CD4-positive, alpha-beta T cell treated with Interleukin-1 beta for 1 hour (primary cell): ENCODE measurements at regions not wholly inside any gene's neighbourhood (a gene's known extent, or its start where the extent isn't known, plus 50 kb on each side); places are given as distances from the start of the nearest gene placed in this dataset.

Experiments used
- DNase-seq, 2 donors: peaks; one replicate each; pipeline ENCODE4 v3.0.0-alpha.2; 2020 to 2022

DNA sequence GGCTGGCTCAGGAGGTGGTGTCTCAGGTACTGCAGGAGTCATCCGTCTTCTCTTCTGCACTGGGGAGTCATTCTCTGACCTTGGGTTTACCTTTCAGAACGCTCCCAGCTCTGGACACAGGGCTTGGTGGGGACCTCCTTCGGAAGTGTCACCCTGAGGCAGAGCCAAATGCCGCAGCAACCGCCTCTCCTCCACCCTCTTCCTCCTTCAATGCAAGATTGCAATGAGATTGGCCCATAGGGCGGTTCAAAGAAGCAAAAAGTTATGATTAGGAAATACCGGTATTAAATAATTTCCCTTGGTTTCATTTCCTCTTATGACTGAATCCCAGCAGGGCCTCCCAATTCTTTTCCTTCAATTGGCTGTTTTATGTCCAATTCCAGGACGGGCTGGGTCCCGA lies 178.8 kb downstream of the ACKR3 start:
- DNase-seq: peak; percentile 3 to 50

DNA sequence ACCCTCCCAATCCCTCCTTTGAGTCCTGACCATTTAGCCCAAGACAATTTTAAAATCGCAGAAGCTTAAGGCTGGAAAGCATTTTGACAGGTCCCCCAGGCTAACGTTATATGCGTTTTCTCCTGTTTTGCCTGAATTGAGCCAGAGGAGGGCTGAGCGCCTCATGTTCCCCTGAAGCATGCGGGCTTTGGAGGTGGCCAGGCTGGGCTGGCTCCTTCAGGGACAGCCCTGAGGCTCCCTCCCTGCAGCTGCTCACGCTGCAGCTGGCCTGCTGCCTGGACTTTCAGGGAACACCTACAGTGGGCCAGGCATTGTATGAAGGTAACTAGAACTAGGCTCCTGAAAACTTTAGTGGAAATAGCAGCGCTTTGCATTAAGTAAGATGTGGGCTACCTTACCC lies 179.2 kb downstream of the ACKR3 start:
- DNase-seq: no peak

DNA sequence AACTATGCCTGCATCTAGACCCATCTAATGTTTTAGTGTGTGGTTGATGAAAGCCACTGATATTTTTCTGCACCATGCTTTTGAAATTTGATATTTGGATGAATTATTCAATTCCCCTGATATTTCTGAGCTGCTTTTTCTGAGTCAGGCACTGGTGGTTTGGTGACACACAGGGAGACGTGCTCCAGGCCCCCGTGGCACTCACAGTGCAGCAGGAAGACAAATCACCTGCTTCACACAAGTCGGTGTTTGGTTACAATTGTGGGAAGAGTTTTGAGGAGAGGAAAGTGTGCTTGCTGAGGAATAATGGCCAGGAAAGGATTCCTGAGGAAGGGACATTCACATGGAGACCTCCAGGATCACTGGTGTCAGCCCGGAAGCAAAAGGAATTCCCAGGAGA lies 179.7 kb downstream of the ACKR3 start:
- DNase-seq: no peak

DNA sequence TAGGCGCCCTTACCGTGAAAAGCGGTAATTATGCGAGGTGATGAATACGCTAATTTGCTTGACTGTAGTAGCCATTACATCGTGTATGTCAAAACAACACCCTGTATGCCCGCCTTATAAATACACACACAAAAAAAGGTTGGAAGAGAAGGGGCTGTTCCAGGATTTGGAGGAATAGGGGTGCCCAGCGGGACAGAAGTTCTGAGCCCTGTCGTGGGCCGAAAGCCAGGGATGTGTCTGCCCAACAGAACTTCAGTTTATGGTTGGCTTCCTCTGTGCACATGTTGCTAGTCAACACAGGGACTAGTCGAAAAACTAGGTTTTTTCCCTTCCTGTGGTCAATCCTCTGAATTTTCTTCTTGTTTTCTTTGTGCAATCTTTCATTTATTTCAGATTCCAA lies 182.5 kb downstream of the ACKR3 start:
- DNase-seq: no peak

DNA sequence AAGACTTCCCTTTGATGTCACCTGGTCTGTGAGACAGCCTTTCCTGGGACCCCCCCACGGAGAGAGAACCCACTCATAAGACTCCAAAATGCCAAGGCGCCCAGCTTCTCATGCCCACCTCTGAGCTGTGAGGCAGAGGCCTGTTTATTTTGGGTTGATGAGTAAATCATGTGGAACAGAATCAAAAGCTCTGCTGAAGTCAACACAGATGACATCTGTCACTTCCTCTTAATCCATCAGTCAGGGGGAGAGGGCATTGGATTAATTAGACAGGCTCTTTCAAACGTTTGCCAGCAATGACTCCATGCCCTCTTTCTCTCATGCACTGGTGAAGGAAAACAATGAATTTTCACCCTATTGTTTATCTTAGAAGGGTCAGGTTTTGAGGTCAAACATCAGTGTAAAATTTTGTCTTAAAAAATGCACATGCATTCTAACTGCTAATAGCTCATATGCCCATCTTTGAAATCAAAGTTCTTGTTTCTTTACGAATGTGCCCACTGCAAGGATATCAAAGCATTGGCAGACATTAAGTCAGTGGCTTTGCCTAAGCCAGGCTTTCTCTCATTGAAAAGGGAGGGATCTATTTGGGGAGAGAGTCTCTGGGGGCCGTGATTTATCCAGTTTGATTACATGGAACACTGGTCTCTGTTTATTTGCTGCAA lies 184.1 kb downstream of the ACKR3 start:
- DNase-seq: no peak

DNA sequence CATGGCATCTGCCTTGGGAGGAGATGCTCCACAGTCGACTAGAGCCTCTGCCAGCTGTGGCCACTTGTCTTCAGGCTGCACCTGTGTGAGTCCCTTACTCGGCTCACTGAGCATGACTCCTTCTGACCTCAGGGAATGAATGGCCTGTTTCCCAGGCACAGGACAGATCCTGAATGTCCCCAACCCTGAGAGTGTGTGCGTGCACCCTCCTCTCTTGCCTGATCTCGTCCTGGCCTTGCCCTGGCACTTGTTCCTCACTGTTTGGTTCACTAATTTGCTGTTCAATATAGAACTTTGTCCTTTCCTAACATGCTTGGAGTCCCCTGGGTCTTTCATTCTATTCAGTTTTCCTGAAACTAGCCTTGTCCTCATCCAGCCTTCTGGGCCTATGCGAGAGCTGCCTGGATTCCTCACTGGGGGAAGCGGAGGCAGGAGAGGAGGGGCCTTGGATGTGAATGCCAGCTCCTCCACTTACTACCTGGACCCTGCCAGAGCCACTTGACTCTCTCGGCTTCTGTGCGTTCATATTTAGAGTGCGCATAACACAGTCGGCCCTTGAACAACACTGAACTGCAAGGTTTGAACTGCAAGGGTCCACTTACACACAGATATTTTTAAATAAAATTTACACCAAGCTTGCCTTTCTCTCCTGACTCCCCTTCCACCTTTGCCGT lies 184.8 kb downstream of the ACKR3 start:
- DNase-seq: no peak

DNA sequence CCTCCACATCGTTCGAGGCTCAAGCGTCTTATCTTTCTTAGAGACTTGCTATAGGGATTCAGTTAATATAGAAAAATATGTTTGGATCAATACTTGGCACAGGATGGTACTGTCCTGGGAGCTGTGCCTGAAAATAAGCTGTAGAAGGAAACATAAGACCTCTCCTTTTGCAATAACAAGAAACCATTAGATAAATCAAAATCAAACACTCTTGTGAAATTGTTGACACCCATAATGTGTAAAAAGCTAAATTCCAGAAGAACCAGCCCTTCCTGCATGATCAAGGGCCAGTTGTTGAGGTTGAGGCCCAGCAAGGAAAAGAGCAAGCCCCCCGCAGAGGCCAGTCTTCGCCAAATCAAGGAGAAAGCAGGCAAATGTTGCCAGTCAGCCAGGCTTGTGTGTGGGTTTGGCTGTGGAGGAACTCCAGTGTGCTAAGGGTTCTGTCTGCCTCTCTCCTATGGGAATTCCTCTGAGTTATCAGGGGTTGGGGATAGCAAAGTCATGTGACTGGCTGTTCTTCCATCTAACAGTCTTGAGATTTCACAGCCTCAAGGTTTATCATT lies 185.7 kb downstream of the ACKR3 start:
- DNase-seq: no peak

DNA sequence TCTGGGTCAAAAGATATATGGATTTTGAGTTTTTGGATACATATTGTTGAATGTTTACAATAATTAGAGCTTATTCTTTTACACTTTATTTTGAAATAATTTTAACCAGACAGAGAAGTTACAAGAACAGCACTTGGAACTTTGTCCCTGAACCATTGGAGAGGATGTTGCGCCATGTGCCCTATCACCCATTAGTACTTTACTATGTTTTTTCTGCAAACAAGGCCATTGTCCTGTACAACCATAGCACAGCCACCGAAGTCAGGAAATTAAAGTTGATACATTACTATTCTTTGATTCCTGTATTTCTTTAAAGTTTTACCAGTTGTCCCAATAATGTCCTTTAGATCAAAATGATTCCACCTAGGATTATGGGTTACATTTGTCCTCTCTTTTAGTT lies 188.8 kb downstream of the ACKR3 start:
- no peak for DNase-seq

DNA sequence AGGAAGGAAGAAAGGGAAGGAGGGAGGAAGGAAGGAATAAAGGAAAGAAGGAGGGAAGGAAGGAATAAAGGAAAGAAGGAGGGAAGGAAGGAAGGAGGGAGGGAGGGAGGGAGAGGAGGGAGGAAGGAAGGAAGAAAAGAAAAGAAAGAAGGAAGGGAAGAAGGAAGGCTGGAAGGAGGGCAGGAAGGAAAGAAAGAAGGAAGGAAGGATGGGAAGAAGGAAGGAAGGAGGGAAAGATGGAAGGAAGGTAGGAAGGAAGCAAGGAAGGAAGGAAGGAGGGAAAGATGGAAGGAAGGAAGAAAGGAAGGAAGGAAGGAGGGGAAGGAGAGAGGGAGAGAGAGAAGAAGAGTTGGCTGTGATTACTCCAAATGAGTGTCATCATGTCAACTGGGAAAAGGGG lies 190.6 kb downstream of the ACKR3 start:
- DNase-seq: no peak

DNA sequence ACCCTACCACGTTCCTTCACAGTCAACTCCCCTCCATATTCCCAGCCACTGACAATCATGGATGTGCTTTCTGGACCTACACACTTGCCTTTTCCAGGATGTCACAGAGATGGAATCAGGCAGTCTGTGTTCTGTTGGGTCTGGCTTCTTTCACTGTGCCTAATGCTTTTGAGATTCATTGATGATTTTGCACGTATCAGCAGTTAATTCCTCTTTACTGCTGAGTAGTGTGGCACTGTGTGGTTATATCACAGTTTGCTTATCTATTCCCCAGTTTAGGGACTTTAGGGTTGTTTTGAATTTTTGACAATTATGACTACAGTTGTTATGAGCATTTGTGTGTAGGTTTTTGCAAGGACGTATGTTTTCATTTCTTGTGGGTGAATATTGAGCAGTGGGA lies 191.7 kb downstream of the ACKR3 start:
- DNase-seq: no peak

DNA sequence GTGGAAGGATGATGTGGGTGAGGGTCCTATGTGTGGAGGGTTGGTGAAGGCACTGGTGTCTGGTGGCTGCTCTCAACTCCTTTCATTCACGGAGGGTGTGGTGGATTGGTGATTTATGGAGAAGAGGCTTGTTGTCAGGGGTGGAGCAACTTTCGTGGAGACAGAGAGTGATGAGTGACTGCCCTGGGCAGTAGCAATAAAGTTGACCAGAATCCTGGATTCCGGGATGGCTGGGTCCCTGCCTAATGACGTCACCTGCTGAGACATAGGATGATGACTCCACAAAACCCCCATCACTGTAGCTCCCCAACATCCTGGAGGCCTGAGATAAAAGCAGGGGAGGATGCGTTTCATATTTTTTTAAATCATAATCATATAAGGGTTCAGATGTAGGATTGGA lies 193.0 kb downstream of the ACKR3 start:
- no peak for DNase-seq

DNA sequence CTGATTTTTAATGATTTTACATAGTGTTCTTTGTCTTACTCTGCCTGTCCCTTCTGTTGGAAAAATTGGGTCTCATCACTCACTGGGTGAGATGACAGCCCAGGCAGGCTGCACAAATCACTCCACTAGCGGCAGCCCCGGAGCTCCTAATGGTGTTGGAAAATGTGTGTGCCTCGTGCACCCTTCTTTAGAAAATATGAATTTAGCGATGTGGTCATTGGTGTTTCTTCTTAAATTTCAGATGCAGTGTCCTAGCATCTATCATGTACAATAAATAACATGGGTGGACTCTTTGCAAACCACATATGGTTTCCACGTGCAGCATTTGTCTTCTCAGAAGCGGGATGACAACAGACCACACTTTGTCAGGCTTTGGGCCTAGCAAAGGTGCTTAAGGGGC lies 194.2 kb downstream of the ACKR3 start:
- DNase-seq: no peak

DNA sequence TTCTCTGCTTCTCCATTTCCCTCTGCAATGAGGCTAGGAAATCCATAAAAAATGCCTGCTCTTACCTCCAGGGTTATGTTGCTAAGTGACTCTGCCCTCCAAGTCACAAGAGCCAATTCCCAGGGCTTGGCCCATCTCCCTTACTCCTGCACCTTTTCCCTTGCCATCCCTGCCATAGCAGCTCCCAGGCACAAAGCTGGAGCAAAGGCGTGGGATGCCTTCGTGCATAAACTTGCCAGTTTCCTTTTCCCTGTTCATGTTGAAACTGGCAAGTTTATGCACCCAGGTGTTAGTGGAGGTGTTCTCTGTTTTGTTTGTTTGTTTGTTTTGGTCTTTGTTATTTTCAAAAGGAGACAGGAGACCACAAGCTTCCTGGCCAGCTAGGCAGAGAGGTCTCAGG lies 195.1 kb downstream of the ACKR3 start:
- no peak for DNase-seq

DNA sequence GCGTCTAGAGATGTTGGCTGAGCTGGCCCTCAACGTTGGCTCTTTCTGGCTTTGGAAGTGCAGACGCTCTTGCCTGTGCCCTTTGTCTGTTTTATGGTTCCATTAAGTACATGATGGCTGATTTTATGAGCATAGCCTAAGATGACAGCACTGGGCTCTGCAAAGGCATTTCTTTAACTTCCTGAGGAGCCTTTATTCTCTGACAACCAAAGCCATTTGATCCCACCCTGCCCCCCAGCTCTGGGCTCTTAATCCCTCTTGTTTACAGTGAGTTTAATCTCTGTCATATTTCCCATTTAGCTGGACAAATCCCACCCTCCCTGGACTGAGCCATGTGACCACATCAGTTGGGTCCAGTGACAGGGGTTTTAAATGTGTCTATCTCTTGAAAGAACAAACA lies 195.9 kb downstream of the ACKR3 start:
- no peak for DNase-seq

DNA sequence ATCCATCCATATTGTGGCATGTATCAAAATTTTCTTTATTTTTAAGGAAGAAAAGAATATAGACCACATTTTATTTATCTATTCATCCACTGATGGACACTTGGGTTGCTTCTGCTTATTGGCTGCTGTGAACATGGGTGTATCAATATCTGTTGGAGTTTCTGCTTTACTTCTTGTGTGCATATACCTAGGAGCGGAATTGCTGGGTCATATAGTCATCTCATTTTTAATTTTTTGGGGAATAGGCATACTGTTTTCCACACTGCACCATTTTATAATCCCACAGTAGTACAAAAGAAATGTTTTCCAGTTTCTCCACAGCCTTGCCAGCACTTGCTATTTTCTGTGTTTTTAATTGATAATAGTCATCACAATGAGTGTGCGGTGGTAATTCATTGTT lies 197.2 kb downstream of the ACKR3 start:
- no peak for DNase-seq

DNA sequence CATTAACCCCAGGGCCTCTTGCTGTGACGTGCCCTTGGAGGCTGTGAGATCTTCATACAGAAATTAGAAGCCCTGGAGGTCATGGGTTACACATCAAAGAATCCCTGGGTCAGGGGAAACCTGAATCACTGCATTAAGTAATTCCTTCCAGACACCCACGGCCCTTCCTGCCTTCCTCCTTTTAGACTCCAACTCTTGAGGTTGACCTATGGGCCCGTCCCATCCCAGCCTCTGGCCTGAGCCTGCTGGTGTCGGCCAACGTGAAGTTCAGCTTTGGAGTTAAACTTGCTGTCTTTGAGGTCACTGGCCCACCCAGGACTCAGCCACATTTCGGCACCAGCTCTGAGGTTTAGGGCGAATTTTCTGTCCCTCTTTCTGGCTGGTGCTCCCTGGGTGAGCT lies 198.3 kb downstream of the ACKR3 start:
- DNase-seq: no peak

DNA sequence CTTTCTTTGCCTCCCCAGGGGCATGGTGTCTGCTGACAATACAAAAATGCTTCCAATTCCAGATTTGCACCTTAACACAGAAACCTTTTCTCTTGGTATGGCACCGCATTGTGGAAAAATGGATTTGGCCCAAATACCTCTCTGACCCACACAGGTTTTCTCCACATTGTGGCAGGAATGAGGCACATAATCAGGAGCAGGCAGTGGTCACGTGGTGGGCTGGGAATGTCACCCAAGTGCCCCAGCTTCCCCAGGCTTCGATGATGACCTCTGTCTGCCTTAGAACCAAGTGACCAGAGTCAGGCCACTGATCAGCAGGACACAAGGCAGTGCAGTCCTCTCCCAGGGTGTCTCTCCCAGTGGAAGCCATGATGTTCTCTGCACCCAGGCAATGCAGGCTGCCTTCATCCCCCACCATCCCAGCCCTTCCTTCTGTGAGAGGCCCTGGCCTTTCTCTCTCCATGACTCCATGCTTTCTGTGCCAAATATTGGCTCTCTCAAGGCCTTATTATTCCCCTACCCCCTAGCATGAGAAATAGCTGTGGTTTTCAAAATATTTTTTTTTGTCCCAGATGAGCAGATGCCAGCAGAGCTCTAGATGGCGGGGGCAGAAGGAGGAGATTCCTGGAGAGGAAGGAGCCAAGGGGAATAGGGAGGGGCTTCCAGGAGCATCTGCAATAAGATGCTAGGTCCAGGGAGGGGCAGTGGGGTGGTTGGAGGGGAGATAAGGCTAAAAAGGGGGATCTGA lies 198.9 kb downstream of the ACKR3 start:
- no peak for DNase-seq

DNA sequence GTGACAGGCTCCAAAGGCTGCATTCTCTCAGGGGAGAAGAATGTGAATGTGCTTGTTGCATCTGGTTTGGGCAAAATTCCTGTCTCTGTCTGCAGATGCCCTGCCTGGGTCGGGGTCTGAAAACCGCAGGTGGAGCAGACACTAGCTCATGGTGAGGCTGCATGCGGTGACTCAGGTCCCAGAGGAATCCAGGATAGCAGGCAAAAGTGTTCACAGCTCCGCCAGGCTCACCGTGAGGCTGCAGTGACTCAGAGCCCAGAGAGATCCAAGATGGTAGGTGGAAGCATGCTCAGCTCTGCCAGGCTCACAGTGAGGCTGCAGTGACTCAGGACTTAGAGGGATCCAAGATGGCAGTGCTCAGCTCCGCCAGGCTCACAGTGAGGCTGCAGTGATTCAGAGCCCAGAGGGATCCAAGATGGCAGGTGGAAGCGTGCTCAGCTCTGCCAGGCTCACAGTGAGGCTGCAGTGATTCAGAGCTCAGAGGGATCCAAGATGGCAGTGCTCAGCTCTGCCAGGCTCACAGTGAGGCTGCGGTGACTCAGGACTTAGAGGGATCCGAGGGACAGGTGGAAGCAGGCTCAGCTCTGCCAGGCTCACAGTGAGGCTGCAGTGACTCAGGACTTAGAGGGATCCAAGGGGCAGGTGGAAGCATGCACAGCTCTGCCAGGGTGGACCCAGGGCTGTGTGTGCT lies 200.5 kb downstream of the ACKR3 start:
- no peak for DNase-seq

DNA sequence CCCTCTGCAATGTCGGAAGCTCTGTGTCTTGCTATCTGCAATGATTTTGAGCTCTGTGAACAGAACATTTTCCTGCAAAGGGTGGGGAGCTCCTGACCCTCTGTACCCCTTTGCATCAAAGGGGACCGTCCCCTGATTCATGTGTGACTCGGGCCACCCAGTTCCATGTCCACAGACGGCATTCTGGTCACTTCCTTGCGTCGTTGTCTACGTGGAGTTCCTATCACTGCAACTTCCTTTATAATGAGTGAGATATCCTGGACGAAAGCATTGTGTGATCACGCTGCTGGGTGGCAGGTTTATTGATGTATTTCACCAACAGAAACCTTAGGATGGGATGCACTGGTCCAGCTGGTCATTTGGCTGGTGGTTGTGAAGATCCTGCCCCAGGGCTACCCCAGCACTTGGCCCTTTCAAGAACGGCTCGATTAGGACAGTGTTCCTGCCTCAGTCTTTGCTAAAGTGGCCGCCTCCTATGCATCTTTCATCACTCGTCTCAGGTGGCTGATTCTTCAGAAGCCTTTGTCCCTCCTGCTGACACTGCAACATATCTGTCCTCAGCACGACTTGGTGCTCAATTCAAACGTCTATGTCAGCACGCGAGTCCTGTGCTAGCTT lies 202.7 kb downstream of the ACKR3 start:
- DNase-seq: no peak

DNA sequence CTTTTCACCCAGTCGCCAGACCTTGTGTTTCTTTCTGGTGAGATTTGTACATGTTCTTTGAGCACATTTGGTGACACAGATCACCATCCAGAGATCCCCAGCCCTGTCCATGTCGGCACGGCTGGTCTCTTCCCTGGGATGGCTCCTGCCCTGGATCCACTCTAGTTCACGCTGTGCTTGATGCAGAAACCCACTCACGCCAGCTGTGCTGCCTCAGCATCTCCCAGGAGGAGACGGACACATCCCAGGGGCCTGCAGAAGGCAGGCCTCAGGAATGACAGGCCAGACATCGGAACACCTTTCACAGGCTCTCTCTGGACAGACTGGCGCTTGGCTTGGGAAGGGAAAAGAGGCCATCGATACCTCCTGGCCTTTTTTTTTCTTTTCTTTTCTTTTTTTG lies 203.6 kb downstream of the ACKR3 start:
- DNase-seq: no peak

DNA sequence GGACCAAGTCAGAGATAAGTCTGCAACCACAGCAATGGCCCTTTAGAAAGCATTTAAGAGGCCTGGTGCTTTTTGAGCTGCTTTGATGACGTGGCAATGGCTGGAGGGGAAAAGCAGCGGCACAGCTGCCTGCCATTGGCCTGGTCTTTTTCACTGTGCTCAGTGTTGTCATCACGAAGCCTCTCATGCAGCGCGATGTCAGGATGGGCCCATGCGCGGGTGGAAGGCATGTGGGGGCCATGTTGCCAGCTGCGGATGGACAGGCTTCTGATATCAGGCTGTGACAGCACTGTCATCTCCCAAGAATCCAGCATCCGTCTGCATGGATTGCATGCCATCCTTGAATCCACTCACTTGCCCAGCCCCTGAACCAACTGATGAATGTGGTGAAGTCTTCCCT lies 204.5 kb downstream of the ACKR3 start:
- no peak for DNase-seq

DNA sequence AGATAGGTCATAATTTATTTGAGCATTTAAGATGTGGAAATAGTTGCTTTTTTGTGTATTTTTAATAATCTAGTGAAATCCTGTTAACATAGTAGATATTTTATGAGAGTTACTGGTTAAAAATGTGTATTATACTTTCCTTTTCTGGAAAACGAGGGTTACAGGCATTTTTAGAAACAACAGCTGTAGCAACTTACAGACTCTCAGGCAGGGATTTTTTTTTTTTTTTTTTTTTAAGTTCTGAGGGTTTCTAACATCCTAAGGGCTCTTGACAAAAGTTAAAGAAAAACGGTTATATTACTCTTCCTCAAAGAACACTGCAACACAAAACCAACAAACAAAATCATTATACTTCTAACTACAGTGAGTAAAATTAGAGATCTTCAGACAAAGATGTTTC lies 205.9 kb downstream of the ACKR3 start:
- no peak for DNase-seq

DNA sequence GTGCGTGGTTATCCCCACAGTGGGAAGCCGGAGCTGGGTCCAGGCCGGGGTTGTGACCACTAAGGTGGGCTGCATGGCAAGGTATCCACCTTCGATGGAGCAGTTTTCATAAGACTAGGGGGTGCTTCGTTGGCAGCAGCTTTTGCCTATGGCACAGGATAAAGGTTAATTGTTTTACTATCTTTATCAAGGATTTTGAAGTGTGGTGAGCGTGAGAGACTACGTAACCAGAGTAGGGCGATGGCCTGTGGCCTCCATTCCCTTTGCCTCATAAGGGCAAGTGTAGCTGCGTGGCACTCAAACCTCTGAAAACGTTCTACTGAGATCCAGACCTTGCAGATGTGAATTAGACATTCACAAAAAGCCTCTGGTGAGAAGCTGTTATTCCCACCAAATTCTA lies 206.6 kb downstream of the ACKR3 start:
- no peak for DNase-seq
